Lung (tissue), 11 donors: ENCODE measurements at regions not wholly inside any gene's neighbourhood (a gene's known extent, or its start where the extent isn't known, plus 50 kb on each side); places are given as distances from the start of the nearest gene placed in this dataset.

Experiments
- ATAC-seq: fragments of 200-7000 bp; cut with Tn5 transposase; one replicate; pipeline ENCODE4 v1.9.1; 2020; ENCODE audit warnings: moderate number of reproducible peaks; ENCODE audit not compliant: insufficient read depth, low FRiP score
- DNase-seq, 3 donors: peaks; one replicate each; pipeline ENCODE4 v3.0.0-alpha.2; 2013 to 2017
- H3K27ac ChIP-seq, 2 donors: one replicate each; pipeline ENCODE4 v1.5.1; 2013; ENCODE audit warnings: mild to moderate bottlenecking in 2 of 2, moderate library complexity in 2 of 2, control low read depth in 1 of 2, inconsistent platforms in 1 of 2, low read depth in 1 of 2, low read length in 1 of 2
- H3K27me3 ChIP-seq, 3 donors: one replicate each; pipeline ENCODE4 v1.5.1; 2013; ENCODE audit warnings: low read length in 2 of 3; ENCODE audit not compliant: control insufficient read depth in 3 of 3, insufficient read depth in 3 of 3
- H3K36me3 ChIP-seq, 4 donors: one replicate each; pipeline ENCODE4 v1.5.1; 2013; ENCODE audit warnings: low read length in 4 of 4, mild to moderate bottlenecking in 1 of 4, moderate library complexity in 1 of 4; ENCODE audit not compliant: control insufficient read depth in 4 of 4, insufficient read depth in 4 of 4
- H3K4me1 ChIP-seq, 5 donors: one replicate each; pipeline ENCODE4 v1.5.1; 2013; ENCODE audit warnings: low read length in 5 of 5, mild to moderate bottlenecking in 2 of 5, moderate library complexity in 1 of 5; ENCODE audit not compliant: control insufficient read depth in 5 of 5, insufficient read depth in 5 of 5
- H3K4me3 ChIP-seq: one replicate; pipeline ENCODE4 v1.5.1; 2013; ENCODE audit warnings: mild to moderate bottlenecking, control low read depth, moderate library complexity
- H3K9ac ChIP-seq, 2 donors: one replicate each; pipeline ENCODE4 v1.5.1; 2013; ENCODE audit warnings: low read length in 2 of 2, control low read depth in 1 of 2; ENCODE audit not compliant: insufficient read depth in 1 of 2
- H3K9me3 ChIP-seq, 4 donors: one replicate each; pipeline ENCODE4 v1.5.1; 2013; ENCODE audit warnings: low read length in 3 of 4, mild to moderate bottlenecking in 1 of 4, moderate library complexity in 1 of 4; ENCODE audit not compliant: control insufficient read depth in 4 of 4, insufficient read depth in 3 of 4
- WGBS, 2 donors: extraction: QIAGEN DNeasy Blood & Tissue Kit; methylation state at CpG; one replicate each; pipeline ENCODE4 v1.1.7; 2013; 5-methylcytosine and 5-hydroxymethylcytosine counted together
- TF ChIP-seq, protein P1 (sequence below): IDR thresholded peaks from 2 replicates; pipeline ENCODE4 v1.5.1; 2012; ENCODE audit warnings: mild to moderate bottlenecking; ENCODE audit errors: control extremely low read depth, extremely low read depth
- donor health status: control.
- donor health status: control.
- donor health status: Bipolar disorder and iron deficiency.
- donor health status: healthy.
- donor health status: DM: yes; HTN: yes; CAD: no.

DNA sequence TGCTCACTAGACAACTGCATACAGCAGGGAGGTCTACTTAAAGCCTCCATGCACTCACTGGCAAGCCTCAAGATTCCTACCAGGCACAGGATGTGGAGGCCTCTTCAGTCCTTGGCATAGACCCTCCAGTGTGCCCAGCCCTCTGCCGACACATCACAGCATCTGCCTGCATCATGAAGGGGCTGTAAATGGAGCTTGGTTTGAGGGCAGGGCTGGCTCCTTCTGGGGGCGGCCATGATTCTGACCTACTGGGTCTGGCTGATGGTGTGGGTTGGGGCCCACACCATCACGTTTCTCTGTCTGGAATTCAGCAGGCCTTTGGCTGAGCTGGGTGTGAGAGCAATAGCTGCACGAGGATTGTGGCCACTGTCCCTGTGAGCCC lies 84.9 kb upstream of the SHB start:
- H3K4me3 ChIP-seq, result no peak overlapping the region
- WGBS, 2 donors, result 75 to 79% methylated on average over 4 of the region's 4 CpGs
- H3K9ac ChIP-seq, result no peak overlapping the region
- H3K36me3 ChIP-seq, result no peaks in the 10 kb centered on the region
- no peak overlapping the region for H3K27ac ChIP-seq
- peaks cover 0 to 2% (median 0%) of the 10 kb centered on the region in 3 donors for H3K27me3 ChIP-seq
- no peaks in the 10 kb centered on the region for H3K9me3 ChIP-seq
- DNase-seq, result no peak
- H3K4me1 ChIP-seq, result no peaks in the 10 kb centered on the region
- ATAC-seq, result no peak
- TF ChIP-seq, protein P1, sequence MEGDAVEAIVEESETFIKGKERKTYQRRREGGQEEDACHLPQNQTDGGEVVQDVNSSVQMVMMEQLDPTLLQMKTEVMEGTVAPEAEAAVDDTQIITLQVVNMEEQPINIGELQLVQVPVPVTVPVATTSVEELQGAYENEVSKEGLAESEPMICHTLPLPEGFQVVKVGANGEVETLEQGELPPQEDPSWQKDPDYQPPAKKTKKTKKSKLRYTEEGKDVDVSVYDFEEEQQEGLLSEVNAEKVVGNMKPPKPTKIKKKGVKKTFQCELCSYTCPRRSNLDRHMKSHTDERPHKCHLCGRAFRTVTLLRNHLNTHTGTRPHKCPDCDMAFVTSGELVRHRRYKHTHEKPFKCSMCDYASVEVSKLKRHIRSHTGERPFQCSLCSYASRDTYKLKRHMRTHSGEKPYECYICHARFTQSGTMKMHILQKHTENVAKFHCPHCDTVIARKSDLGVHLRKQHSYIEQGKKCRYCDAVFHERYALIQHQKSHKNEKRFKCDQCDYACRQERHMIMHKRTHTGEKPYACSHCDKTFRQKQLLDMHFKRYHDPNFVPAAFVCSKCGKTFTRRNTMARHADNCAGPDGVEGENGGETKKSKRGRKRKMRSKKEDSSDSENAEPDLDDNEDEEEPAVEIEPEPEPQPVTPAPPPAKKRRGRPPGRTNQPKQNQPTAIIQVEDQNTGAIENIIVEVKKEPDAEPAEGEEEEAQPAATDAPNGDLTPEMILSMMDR, result no peak

DNA sequence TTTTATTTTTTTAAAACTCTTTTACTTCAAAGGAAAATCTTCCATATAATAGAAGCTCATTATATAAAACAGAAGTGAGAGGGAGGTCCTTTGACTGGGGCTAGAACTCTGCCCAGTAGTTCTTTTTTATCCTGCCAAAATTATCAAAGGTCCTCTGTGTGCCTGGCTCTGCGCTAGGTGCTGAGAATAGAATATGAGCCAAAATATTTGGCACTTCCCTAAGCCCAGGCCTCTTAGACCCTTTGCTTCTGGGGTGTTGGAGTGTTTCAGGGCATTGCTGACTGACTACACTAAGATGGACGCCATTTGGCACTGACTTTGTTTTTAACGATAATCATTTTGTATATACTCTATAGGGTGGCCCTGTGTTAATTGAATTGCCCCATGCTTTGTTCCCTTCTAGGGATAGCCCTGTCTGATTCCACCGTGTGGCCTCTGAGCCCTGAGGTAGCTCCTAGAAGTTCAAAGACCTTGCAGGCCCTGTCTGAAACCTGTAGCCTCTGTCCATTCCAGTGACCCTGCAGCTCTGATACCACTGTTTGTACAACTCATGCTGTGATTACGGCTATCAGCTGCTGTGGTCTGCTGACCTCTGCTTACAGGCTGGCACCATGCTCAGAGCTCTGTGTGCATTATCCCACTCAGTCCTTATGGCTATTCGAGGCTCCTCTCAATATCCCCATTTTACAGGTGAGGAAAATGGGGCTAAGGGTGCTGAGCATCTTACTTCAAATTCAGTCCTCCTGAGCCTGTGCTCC lies 84.3 kb upstream of the SHB start:
- Histone ChIP-seq H3K4me3 (no peak overlapping the region), H3K9me3 (no peaks in the 10 kb centered on the region), H3K36me3 (no peaks in the 10 kb centered on the region), H3K9ac (no peak overlapping the region), H3K27ac (no peak overlapping the region), H3K27me3 (peaks cover 0 to 2% (median 0%) of the 10 kb centered on the region in 3 donors), H3K4me1 (no peaks in the 10 kb centered on the region)
- TF ChIP-seq, protein P1, result no peak
- WGBS, 2 donors, result 86 to 91% methylated on average over 6 of the region's 6 CpGs
- ATAC-seq (no peak), DNase-seq (no peak)

DNA sequence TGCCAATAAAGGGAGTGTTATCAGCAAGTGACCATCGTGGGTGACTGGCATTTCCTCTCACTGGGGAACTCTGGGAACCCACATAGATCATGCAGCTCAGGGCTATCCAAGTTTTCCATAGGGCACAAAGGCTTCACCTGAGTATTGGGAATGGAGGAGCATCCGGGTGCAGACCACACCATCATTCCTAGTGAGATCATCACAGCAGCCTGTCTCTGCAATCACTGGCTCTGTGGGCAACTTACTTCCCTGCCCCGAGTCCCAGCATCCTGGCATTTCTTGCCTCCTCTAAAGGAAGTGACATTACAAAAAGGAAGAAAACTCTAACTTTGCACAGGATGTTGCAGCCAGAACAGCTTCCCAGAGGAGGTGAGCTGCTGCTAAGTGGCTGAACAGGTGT lies 80.6 kb upstream of the SHB start:
- H3K36me3 ChIP-seq, result no peaks in the 10 kb centered on the region
- no peak overlapping the region for H3K4me3 ChIP-seq
- no peaks in the 10 kb centered on the region for H3K4me1 ChIP-seq
- no peak overlapping the region for H3K9ac ChIP-seq
- 31 to 49% methylated on average over 3 of the region's 3 CpGs for WGBS, 2 donors
- TF ChIP-seq, protein P1, result no peak
- DNase-seq (no peak), ATAC-seq (no peak)
- no peaks in the 10 kb centered on the region for H3K27me3 ChIP-seq
- no peak overlapping the region for H3K27ac ChIP-seq
- H3K9me3 ChIP-seq, result peaks cover 0 to 2% (median 0%) of the 10 kb centered on the region in 4 donors

DNA sequence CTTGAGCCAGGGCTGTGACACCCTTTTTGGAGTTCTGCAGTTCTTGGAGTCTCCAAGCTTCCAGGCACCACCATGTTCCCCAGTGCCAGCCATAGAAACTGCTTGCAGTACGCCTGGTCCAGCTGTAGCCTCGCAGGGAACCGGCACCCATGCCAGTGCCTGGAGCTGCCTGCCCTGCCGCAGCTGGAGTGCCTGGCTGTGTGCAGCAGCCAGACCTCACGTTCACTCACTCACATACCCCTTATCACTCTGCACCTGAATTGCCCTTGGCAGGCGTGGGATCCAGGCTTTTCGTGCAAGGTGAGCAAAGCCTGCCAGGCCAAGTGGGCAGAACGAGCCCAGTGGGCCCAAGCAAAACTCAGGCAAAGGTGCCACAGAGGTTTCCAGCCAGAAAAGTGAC lies 77.8 kb upstream of the SHB start:
- H3K4me1 ChIP-seq, result no peaks in the 10 kb centered on the region
- DNase-seq, result no peak
- TF ChIP-seq, protein P1, result no peak
- no peaks in the 10 kb centered on the region for H3K27me3 ChIP-seq
- H3K4me3 ChIP-seq, result no peak overlapping the region
- no peak overlapping the region for H3K9ac ChIP-seq
- H3K9me3 ChIP-seq, result peaks cover 0 to 2% (median 0%) of the 10 kb centered on the region in 4 donors
- no peak for ATAC-seq
- H3K36me3 ChIP-seq, result no peaks in the 10 kb centered on the region
- no peak overlapping the region for H3K27ac ChIP-seq
- WGBS, 2 donors, result 94 to 97% methylated on average over 8 of the region's 8 CpGs
